Epithelial cell of proximal tubule (primary cell): ENCODE measurements at regions not wholly inside any gene's neighbourhood (a gene's known extent, or its start where the extent isn't known, plus 50 kb on each side); places are given as distances from the start of the nearest gene placed in this dataset.
A peak's percentile ranks its signal among the peaks of the same experiment; 100 is the strongest.

Source experiments
- DNase-seq: peaks from one replicate; pipeline ENCODE4 v3.0.0-alpha.2; 2011; ENCODE audit warnings: low read depth
- H3K4me3 ChIP-seq: 2 replicates; pipeline ENCODE4 v1.5.1; 2011; ENCODE audit warnings: low read depth, mild to moderate bottlenecking, low read length
- CTCF ChIP-seq: conservative IDR thresholded peaks from 2 replicates; pipeline ENCODE4 v1.5.1; 2012; ENCODE audit warnings: low read depth, mild to moderate bottlenecking, low read length

- no peak for TF ChIP-seq CTCF
- DNase-seq = no peak
- no peak overlapping the region for H3K4me3 ChIP-seq
Observed at GRCh38 chr9:24297931-24298330, 247.8 kb downstream of the IZUMO3 start.

DNA sequence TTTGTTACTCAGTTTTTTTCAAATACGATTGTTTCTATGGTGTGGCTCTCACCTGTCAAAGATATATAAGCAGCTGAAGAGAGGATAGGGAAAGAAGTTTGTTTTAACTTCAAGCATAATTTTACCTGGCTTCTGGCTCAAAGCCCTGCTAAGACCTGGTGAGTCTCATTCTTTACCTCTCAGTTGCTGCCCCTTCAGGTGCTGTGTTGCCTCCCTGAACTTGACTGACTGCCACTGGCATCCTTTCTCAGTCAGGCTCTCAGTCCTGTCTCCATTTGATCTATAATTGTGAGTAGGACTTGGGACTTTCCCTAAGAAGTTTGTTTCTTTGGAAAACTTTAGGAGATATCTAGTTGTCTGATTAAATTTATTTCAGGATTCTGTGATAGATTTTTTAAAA is 249.6 kb downstream of the IZUMO3 start:
- no peak for DNase-seq
- no peak overlapping the region for H3K4me3 ChIP-seq
- TF ChIP-seq CTCF = no peak

- no peak overlapping the region for H3K4me3 ChIP-seq
- TF ChIP-seq CTCF = no peak
- DNase-seq = no peak
Observed at GRCh38 chr9:24293386-24293785, 252.3 kb downstream of the IZUMO3 start.

DNA sequence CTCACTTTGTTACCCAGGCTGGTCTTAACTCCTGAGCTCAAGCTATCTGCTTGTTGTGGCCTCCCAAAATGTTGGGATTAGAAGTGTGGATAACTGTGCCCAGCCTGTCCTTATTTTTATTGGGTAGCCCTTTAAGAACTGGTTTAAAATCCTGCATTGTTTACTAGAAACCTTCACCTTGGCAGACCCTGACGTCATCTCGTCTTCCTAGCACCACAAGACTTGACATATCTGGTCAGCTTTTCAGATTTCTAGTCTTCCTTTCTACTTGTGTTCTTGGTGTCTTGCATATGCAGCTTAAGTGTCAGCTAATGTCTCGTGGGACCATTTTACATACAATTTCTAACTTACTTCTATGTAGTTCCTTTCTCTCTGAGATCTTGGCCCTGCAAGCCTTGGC is 258.9 kb downstream of the IZUMO3 start:
- no peak for DNase-seq
- TF ChIP-seq CTCF = no peak
- no peak overlapping the region for H3K4me3 ChIP-seq

GRCh38 chr9:24258626-24259025 is 287.1 kb downstream of the IZUMO3 start:
- DNase-seq = no peak
- no peak for TF ChIP-seq CTCF
- no peak overlapping the region for H3K4me3 ChIP-seq

DNA sequence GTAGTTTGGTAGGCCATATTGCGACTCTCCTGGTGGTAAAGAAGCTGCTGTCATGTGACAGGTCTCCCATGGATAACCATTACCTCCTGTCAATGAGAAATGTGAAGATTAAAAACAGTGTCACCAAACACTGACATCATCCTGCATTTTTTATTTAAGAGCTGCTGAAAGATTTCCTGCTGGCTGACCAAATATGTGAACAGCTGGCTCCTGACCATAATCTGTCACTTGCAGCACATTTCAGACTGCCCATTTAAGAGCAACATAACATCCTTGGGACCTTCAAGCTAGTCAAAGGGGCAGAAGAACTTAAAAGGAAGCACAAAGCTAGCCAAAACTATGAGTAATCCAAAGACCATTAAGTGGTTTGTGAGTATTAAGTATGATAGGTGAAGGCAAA is 288.0 kb downstream of the IZUMO3 start:
- no peak for DNase-seq
- no peak overlapping the region for H3K4me3 ChIP-seq
- no peak for TF ChIP-seq CTCF

- DNase-seq = no peak
- peak; percentile 49 for TF ChIP-seq CTCF
- H3K4me3 ChIP-seq = no peak overlapping the region
Observed at GRCh38 chr9:24245988-24246387, 299.7 kb downstream of the IZUMO3 start.
